GM04503 (cell line): ENCODE measurements at regions not wholly inside any gene's neighbourhood (a gene's known extent, or its start where the extent isn't known, plus 50 kb on each side); places are given as distances from the start of the nearest gene placed in this dataset.
"Not testable (repeated sequence)": the region's sequence is repeated elsewhere in the genome, so short reads cannot be mapped to it uniquely, and the experiment has no call there.

Source experiments
- DNase-seq: peaks from one replicate; pipeline ENCODE4 v3.0.0-alpha.2; 2012; ENCODE audit warnings: low read depth

DNA sequence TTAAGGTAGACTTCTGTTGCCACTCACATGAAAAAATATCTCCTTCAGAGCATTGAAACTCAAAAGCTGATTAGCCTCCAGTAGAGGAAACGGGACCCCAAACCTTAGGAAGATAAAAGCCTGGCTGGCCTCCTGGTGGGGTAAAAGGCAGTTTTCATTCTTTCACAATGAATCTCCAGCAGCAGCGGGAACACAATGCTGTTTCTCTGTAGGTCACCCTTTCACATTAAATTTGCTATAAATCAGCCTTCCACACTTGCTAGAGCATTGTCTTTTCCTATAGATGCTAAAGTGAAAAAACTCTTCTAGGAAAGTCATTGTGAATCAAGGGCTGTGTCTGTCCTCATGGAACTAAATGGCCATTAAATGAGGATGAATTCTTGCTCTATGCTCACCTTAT, 207.3 kb upstream of the MAGEB2 start:
- DNase-seq = no peak

DNA sequence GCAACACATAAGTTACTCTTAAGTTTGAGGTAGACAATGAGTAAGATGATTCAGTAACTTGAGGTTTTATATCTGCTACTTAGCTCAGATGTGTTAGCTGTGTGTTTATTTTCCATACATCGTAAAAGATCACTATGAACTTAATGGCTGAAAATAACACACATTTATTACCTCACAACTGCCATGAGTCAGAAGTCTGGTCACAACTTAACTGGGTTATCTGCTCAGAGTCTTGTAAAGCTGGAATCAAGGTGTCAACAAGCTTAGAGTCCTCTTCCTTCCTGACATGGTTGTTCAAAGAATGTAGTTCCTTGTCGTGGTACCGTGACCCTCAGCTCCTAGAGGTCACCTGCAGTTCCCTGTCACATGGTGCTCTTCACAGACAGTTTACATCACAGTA, 204.9 kb upstream of the MAGEB2 start:
- DNase-seq = no peak

GRCh38 chrX:30015440-30015839, 199.9 kb upstream of the MAGEB2 start:
- DNase-seq = no peak

- DNase-seq = no peak
Observed at GRCh38 chrX:30027636-30028035, 187.7 kb upstream of the MAGEB2 start.

DNA sequence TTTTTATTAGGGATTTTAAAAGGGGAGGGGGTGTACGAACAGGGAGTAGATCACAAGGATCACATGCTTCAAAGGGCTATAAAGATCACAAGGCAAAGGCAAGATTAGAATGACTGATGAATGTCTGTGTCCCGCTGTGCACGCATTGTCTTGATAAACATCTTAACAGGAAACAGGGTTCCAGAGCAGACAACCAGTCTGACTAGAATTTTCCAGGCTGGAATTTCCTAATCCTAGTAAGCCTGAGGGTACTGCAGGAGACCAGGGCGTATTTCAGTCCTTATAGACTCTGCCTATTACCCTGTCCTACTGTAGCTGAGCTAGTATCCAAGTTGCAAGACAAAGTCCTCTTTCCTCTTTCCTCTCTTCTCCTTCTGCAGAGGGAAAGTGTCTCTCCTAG, 179.0 kb upstream of the MAGEB2 start:
- DNase-seq = not testable (repeated sequence)

GRCh38 chrX:30039768-30040167, 175.6 kb upstream of the MAGEB2 start:
- peak; percentile 60 for DNase-seq

- no peak for DNase-seq
Observed at GRCh38 chrX:30060718-30061117, 154.6 kb upstream of the MAGEB2 start.

DNA sequence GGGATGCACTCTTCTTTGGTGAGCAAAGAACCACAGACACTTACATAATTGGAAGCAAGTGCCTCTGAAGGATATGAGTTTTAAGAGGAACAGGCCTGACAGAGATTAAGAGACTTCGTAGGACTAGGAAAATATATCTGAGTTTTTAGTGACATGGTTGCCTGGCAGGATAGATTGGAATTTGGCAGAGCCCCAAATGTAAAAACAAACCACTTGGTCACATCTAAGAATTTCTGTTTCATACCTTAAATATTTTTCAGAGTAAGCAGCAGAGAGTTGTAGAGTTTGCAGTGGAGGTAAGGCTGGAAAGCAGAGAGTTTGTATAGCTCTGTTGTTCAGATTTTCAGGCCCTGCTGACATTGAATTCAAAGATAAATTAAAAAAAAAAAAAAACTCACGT, 150.1 kb upstream of the MAGEB2 start:
- peak; percentile 31 for DNase-seq

DNA sequence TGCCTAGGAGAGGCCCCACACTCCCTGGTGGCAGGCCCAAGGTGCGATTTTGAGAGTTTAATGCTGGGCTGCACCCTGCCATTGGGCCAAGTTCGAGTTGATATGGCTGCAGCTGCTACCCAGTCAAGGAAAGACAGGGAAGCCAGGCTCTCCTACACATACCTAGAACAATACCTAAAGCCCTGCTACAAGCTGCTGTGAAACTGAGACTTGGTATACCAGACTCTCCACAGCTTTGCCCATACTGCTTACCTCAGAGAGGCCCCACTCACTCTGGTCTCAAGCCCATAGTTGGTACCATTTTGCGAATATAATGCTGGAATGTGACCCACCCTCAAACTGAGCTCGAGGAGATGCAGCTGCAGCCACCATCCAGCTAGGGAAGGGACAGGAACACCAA, 147.7 kb upstream of the MAGEB2 start:
- DNase-seq = no peak

DNA sequence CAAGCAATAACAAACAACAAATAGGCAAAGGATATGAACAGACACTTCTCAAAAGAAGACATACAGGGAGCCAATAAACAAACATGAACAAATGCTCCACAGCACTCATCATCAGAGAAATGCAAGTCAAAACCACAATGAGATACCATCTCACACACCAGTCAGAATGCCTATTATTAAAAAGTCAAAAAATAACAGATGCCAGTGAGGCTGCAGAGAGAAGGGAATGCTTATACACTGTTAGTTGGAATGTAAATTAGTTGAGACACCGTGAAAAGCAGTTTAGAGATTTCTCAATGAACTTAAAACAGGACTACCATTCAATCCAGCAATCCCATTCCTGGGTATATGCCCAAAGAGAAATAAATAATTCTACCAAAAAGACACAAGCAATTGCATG, 129.8 kb upstream of the MAGEB2 start:
- peak; percentile 45 for DNase-seq

GRCh38 chrX:30111431-30111830, 103.9 kb upstream of the MAGEB2 start:
- no peak for DNase-seq

DNA sequence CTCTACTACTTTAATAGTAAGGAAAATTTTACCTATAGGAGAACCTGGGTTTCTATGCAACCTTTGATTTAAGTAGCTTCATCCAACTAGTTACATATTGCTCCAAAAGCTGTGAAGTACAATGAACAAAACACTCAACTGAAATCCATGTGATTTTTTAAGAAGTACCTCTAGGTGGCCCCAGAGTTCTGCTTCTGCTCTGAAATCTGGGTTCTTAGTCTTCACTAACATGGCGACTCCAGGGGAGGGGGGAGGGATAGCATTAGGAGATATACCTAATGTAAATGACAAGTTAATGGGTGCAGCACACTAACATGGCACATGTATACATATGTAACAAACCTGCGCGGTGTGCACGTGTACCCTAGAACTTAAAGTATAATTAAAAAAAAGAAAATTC, 73.4 kb upstream of the MAGEB2 start:
- no peak for DNase-seq

DNA sequence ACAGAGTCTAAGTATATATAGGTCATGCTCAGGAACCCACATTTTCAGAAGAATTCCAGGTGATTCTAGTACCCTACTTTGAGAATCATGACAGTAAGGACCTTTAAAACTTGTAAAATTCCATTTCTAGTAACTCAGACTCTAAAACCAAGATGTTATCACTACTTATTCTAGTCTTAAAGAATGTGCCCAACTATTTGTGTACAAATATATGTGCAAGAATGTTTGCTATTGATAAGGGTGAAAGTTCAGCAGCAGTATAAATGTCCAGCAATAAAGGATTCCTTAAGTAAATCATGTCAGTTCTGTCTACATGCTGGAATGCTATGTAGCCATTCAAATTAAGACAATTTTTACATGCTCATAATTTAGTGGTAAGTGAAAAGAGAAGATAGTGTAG, 71.1 kb upstream of the MAGEB2 start:
- no peak for DNase-seq

- DNase-seq = no peak
Observed at GRCh38 chrX:30144971-30145731, 70.2 kb upstream of the MAGEB2 start.

DNA sequence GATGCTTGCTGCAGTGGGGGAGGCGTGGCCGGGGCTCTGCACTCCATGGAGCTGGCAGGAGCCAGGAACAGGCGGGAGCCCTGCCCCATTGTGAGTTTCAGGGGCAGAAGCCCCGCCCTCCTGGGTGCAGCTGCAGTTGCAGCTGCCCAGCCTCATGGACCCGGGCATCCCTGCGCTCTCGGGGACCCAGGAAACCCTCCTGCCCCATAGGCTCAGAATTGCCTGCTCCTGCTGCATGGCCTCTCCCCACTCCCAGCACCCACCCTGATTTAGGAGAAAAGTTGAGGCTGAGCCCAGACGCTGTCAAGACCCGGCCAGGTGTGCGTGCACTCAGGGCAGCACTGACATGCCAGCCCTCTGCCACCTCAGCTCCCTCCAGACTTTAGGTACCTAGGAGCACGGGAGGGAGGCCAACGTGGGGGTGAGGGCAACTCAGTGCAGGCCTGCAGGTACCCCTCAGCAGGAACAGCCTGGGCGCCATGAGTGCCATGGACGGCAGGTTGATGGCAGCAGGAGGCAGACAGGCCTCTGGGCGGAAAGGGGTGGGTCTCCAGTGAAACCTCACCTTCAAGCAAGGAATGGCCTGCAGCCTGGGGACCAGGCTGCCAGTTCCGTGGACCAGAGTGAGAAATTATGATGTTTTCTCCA, 67.2 kb upstream of the MAGEB2 start:
- no peak for DNase-seq

GRCh38 chrX:30149206-30149605, 66.2 kb upstream of the MAGEB2 start:
- DNase-seq = not testable (repeated sequence)

- no peak for DNase-seq
Observed at GRCh38 chrX:30150196-30150895, 65.0 kb upstream of the MAGEB2 start.

DNA sequence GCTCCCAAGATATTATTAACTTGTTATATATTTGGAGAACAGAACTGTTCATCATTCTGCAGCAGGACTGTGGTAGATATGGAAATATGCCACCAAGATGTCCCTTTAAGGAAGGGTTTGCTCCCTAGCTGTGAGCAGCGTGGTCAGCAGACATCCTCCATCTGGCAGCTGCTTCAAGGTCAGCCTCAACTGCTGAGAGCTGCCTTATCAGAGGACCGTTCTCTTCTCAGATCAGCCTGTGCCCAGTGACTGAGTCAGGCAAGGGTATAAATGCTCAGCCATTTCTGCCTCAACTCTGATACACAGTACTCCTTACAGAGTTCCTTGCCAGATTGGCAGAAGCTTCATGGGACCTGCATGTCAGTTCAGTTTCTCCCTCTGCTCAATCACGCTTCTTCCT, 63.4 kb upstream of the MAGEB2 start:
- DNase-seq = no peak

- DNase-seq = no peak
Observed at GRCh38 chrX:30153175-30153880, 62.0 kb upstream of the MAGEB2 start.

GRCh38 chrX:30153881-30154260, 61.5 kb upstream of the MAGEB2 start:
- DNase-seq = peak; percentile 16

DNA sequence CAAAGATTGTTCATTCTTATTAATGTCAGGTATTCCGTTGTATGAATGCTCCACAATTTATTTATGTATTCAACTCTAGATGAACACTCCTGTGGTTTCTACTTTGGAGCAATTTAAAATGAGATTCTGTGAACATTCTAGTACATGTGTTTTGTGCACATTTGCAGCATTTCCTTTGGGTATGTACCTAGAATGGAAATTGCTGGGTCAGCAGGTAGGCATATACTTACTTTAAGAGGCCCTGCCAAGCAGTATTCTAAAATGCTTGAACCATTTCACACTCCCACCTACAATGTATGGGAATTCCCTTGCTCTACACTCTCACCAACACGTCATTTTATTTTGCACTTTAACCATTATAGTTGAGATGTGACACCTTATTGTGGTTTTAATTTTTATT, 59.4 kb upstream of the MAGEB2 start:
- no peak for DNase-seq

DNA sequence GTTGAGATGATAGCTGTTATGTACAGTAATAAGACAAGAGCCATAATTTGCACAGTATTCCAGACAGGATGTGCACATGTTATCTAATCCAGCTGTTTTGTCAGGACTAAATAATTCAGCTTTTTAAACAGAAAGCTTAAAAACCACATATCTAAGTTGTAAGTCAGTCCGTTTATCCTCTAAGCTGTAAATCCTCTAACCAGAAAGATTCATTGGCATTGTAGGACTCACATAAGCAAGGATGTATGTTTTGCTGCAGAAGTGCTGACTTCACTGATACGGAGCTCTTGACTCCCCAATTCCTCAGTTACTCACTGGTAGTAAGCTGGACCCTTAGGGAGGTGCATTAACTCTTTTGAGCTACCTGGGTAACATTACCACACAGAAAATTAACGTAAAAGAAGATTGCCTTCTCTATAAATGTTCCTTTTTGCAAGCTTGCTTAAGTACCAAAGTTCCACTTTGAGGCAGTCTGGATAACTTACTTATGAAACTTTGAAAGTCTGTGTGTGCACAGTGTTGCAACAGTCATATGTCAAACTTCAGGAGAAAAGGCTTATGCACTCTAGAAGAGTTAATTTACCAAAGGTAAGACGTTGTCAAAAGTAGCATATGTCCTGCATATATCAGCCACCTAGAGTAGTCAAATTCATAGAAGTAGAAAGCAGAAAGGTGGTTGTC, 58.3 kb upstream of the MAGEB2 start:
- DNase-seq = no peak
